Peyer's patch (tissue), 4 donors: ENCODE measurements at regions not wholly inside any gene's neighbourhood (a gene's known extent, or its start where the extent isn't known, plus 50 kb on each side); places are given as distances from the start of the nearest gene placed in this dataset.

Experiments used
- POLR2A ChIP-seq, 2 donors: fragments of 450-650 bp; IDR thresholded peaks; one replicate each; pipeline ENCODE4 v1.5.1; 2017; ENCODE audit warnings: antibody characterized with exemption in 2 of 2, mild to moderate bottlenecking in 2 of 2, moderate library complexity in 2 of 2
- TF ChIP-seq, protein P1 (sequence below), 6 experiments: fragments of 450-650 bp in 4 of 6; fragments of 200-600 bp in 2 of 6; sonication (generic) in 1 of 6; IDR thresholded peaks; one replicate each; pipeline ENCODE4 v1.5.1; 2017 to 2019; ENCODE audit warnings: antibody characterized with exemption in 6 of 6, mild to moderate bottlenecking in 3 of 6, moderate library complexity in 1 of 6

GRCh38 chr2:16304876-16305590, 360.6 kb downstream of the CYRIA start:
- TF ChIP-seq, protein P1, sequence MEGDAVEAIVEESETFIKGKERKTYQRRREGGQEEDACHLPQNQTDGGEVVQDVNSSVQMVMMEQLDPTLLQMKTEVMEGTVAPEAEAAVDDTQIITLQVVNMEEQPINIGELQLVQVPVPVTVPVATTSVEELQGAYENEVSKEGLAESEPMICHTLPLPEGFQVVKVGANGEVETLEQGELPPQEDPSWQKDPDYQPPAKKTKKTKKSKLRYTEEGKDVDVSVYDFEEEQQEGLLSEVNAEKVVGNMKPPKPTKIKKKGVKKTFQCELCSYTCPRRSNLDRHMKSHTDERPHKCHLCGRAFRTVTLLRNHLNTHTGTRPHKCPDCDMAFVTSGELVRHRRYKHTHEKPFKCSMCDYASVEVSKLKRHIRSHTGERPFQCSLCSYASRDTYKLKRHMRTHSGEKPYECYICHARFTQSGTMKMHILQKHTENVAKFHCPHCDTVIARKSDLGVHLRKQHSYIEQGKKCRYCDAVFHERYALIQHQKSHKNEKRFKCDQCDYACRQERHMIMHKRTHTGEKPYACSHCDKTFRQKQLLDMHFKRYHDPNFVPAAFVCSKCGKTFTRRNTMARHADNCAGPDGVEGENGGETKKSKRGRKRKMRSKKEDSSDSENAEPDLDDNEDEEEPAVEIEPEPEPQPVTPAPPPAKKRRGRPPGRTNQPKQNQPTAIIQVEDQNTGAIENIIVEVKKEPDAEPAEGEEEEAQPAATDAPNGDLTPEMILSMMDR (IDR thresholded peaks at IDR 0.05) = no peak
- no peak for TF ChIP-seq POLR2A (IDR thresholded peaks at IDR 0.05)
